HS-27A (cell line): ENCODE measurements at regions not wholly inside any gene's neighbourhood (a gene's known extent, or its start where the extent isn't known, plus 50 kb on each side); places are given as distances from the start of the nearest gene placed in this dataset.

Source experiments
- DNase-seq: peaks from one replicate; pipeline ENCODE4 v3.0.0-alpha.2; 2012; ENCODE audit warnings: low read depth, missing footprints

DNA sequence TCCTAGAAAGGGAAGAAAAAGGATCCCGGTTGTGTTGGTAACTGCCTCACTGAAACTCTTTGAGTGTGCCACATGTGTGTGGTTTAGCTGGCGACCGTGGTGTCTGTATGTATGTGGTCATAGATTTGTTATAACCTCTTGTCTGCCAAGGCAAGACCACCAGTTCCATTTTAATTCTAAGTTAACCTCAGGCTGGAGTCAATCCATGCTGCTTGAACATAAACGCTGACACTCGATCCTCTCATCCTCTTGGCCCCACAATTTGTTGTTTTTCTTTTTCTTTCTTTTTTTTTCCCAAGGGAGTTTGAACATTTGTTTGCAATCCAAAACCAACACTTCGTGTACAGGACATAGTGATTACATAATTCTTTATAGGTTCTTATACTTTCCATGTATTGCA, 318.9 kb upstream of the JAG1 start:
- no peak for DNase-seq

GRCh38 chr20:10994991-10995700, 321.3 kb upstream of the JAG1 start:
- DNase-seq, result no peak

GRCh38 chr20:10998476-10998875, 324.7 kb upstream of the JAG1 start:
- no peak for DNase-seq

DNA sequence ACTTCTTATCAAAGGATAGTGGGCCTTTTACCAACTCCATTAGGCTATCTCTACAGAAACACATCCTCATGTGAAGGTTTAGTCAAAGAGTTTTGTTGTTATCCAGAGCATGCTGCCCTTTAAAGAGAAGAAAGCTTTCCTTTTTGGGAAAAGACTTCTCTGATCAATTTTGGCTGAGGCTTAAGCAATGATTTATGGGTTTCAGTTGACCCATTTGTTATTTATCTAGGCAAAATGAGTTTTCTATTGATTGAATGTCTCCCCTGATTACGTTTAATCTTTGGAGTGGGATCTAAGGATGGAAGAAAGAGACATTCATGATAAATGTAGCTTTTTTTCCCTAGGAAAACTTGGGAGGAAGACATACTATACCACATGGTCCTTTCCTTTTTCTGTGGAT, 326.6 kb upstream of the JAG1 start:
- no peak for DNase-seq

GRCh38 chr20:11001302-11001701, 327.5 kb upstream of the JAG1 start:
- DNase-seq, result no peak

- peak; percentile 76 for DNase-seq
Measured at GRCh38 chr20:11001764-11002540, 328.2 kb upstream of the JAG1 start.

GRCh38 chr20:11003341-11003740, 329.5 kb upstream of the JAG1 start:
- no peak for DNase-seq

GRCh38 chr20:11008444-11009033, 334.7 kb upstream of the JAG1 start:
- DNase-seq, result no peak

- no peak for DNase-seq
Measured at GRCh38 chr20:11011653-11012052, 337.9 kb upstream of the JAG1 start.

- no peak for DNase-seq
Measured at GRCh38 chr20:11012975-11013374, 339.2 kb upstream of the JAG1 start.

- DNase-seq, result no peak
Measured at GRCh38 chr20:11013801-11014200, 340.0 kb upstream of the JAG1 start.

GRCh38 chr20:11015440-11015839, 341.6 kb upstream of the JAG1 start:
- no peak for DNase-seq

DNA sequence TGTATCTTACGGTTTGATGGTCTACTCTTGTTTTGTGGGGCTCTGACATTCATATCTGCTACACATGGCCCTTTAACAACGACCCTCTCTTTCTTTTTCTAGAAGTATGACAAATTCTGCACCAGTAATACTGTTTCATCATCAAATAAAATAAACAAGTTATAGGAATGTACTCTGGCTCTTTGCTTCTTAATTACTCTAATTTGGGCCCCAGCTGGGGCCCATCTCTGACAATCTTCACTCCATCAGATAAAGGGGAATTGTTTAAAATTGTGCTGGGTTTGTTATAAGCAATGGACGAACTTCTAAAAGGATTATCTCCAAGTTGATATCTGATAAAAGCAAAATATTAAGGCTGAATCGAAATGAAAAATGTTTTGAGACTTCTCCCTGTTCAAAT, 343.6 kb upstream of the JAG1 start:
- no peak for DNase-seq

DNA sequence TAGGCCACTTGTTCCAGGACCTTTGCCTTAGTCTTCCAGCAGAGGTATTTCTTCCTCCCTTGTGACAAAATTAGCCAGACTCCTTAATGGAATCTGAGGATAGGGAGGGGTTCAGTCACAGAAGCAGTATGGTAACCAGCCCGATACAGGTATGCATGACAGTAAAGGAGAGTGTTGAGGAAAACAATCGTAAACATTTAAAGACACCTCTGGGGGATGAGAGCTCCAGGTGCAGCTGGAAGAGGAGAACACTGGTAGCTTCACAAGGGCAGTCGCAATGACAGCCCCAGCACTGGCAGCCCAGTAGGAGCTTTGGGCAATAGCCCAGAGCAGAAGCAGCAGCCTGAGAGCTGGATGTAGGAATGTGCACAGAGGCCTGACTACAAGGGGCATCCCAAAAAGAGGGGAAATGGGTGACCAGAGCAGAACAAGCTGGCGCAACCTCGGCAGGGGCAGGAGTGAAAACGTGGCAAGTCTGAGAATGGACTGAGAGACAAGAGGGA, 344.9 kb upstream of the JAG1 start:
- DNase-seq, result no peak

- DNase-seq, result no peak
Measured at GRCh38 chr20:11020712-11021111, 346.9 kb upstream of the JAG1 start.

GRCh38 chr20:11027224-11027623, 353.4 kb upstream of the JAG1 start:
- DNase-seq, result no peak

DNA sequence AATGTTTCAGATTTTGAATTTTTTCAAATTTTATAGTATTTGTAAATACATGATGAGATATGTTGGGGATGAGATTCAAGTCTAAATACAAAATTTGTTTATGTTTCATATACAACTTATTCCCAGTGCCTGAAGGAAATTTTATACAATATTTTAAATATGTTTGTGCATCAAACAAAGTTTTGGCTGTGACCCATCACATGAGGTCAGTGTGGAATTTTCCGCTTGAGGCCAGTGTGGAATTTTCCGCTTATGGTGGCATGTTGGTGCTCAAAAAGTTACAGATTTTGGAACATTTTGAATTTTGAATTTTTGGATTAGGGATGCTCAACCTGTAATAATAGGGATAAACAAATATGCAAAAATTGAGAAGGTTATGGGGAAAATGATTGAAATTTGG, 356.6 kb upstream of the JAG1 start:
- DNase-seq, result no peak

- no peak for DNase-seq
Measured at GRCh38 chr20:11031300-11031699, 357.5 kb upstream of the JAG1 start.

GRCh38 chr20:11032611-11033010, 358.8 kb upstream of the JAG1 start:
- DNase-seq, result no peak

DNA sequence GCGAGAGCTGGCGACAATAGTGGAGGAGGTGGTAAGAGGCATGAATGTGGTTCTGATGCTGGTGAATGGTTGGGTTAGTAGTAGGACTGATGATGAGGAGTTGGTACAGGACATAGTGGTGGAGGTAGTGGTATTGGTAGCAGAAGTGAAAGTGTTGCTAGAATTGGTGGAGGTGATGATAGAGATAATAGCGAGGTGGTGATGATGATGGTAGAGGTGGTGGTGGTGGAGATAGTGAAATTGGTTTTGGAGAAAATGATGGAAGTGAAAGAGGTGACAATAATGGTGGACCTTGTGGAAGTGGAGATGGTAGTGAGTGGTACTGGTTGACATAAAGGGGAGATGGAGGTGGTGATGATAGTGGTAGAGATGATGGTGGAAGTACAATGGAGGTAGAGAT, 360.2 kb upstream of the JAG1 start:
- no peak for DNase-seq

DNA sequence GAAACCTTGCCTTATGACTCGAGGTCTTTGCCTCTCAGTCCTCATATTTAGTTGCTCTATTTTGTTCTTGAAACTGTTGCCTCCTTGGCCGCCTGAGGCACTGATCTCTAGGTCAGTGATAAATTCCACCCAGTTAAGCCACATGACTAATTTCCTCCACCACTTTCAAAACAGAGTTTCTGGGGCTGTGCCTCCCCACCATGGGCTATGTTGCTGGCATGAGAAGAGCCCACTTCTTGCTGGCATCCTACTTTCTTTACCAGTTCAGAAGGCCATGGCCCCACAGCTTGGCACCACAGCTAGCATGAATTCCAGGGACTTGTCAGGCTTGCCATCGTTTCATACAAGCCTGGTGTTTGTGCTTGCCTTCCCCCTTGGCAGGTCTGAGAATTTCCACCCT, 361.4 kb upstream of the JAG1 start:
- DNase-seq, result no peak

DNA sequence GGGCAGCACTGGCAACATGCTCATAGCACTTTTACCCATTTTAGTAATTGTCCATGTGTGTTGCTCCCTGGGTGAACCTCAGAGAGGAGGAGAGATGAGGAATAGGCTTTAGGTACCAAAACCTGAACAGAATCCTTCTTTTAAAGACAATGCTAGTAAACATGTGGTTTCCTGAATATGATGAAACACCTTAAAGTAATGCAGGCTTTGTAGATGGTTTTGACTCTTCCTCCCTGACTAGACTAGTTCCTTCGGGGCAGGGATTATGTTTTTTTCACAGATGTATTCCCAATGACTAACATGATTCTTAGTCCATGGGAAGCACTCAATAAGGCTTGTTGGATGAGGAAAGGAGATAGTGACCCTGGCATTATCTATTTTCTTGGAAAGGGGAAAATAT, 367.6 kb upstream of the JAG1 start:
- no peak for DNase-seq

DNA sequence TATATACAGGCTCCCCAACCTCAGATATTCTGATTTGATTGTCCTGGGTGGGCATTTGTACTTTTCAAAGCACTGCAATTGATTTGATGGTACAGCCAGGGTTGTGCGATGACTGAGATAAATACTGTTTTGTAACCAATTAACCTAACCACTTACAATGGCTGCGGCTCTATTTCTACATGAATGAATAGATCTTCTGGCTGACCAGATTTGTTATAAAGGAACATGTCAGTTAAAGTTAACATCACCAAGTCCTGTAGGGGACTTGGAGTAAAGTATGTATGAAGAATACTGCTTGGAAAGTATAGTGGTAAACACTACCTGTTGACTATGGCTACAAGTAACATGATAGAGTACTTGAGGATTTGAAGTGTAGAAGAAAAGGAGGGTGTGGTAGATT, 369.2 kb upstream of the JAG1 start:
- DNase-seq, result no peak
